GM23338 (cell line): ENCODE measurements at regions not wholly inside any gene's neighbourhood (a gene's known extent, or its start where the extent isn't known, plus 50 kb on each side); places are given as distances from the start of the nearest gene placed in this dataset.

Experiments
- ATAC-seq: fragments of 200-7000 bp; cut with Tn5 transposase; 3 replicates; pipeline ENCODE4 v1.9.1; 2020
- DNase-seq: peaks from one replicate; pipeline ENCODE4 v3.0.0-alpha.2; 2015; ENCODE audit warnings: low spot score
- H2AFZ ChIP-seq: fragments of 200-600 bp; sonication (generic); 2 replicates; pipeline ENCODE4 v1.8.0; 2016; ENCODE audit warnings: antibody characterized with exemption, mild to moderate bottlenecking, moderate library complexity
- H3F3A ChIP-seq: fragments of 200-600 bp; sonication (generic); replicated peaks from 2 replicates; pipeline ENCODE4 v1.8.0; 2017; ENCODE audit warnings: antibody characterized with exemption, mixed run types, low read depth
- H3K27ac ChIP-seq: fragments of 200-600 bp; sonication (generic); 2 replicates; pipeline ENCODE4 v1.6.1; 2016; ENCODE audit warnings: low read depth
- H3K27me3 ChIP-seq: fragments of 200-600 bp; sonication (generic); 2 replicates; pipeline ENCODE4 v1.8.0; 2016; ENCODE audit warnings: mild to moderate bottlenecking, mixed run types, moderate library complexity; ENCODE audit not compliant: insufficient read depth
- H3K36me3 ChIP-seq: fragments of 200-600 bp; sonication (generic); 2 replicates; pipeline ENCODE4 v1.8.0; 2016; ENCODE audit warnings: mild to moderate bottlenecking; ENCODE audit not compliant: insufficient read depth
- H3K4me1 ChIP-seq: fragments of 200-600 bp; sonication (generic); 2 replicates; pipeline ENCODE4 v1.8.0; 2016; ENCODE audit warnings: mild to moderate bottlenecking, moderate library complexity; ENCODE audit not compliant: insufficient read depth
- H3K4me2 ChIP-seq: fragments of 200-600 bp; sonication (generic); 2 replicates; pipeline ENCODE4 v1.7.1; 2017; ENCODE audit warnings: mixed run types
- H3K4me3 ChIP-seq: fragments of 200-600 bp; sonication (generic); 2 replicates; pipeline ENCODE4 v1.6.1; 2016; ENCODE audit warnings: mixed run types
- H3K79me2 ChIP-seq: fragments of 200-600 bp; sonication (generic); replicated peaks from 2 replicates; pipeline ENCODE4 v1.8.0; 2017; ENCODE audit warnings: mild to moderate bottlenecking; ENCODE audit not compliant: insufficient read depth
- H3K9me2 ChIP-seq: fragments of 200-600 bp; sonication (generic); 2 replicates; pipeline ENCODE4 v1.8.0; 2017; ENCODE audit not compliant: insufficient read depth
- H4K20me1 ChIP-seq: fragments of 200-600 bp; sonication (generic); replicated peaks from 2 replicates; pipeline ENCODE4 v1.8.0; 2017; ENCODE audit warnings: mild to moderate bottlenecking; ENCODE audit not compliant: insufficient read depth
- H3K27ac Mint-ChIP-seq: 2 replicates; pipeline ENCODE4 v1.8.0; 2020; ENCODE audit warnings: inconsistent platforms, mild to moderate bottlenecking, moderate library complexity, mixed read lengths
- H3K27me3 Mint-ChIP-seq: 3 replicates; pipeline ENCODE4 v1.8.0; 2022; ENCODE audit warnings: low read depth, mild to moderate bottlenecking, moderate library complexity, mixed read lengths, inconsistent platforms; ENCODE audit not compliant: insufficient read depth, poor library complexity
- H3K36me3 Mint-ChIP-seq: 3 replicates; pipeline ENCODE4 v1.8.0; 2021; ENCODE audit warnings: low read depth, mild to moderate bottlenecking, inconsistent platforms, moderate library complexity, mixed read lengths
- H3K4me1 Mint-ChIP-seq: 3 replicates; pipeline ENCODE4 v1.8.0; 2020; ENCODE audit warnings: mild to moderate bottlenecking, inconsistent platforms, mixed read lengths
- H3K4me3 Mint-ChIP-seq: 3 replicates; pipeline ENCODE4 v1.8.0; 2021; ENCODE audit warnings: moderate library complexity, mild to moderate bottlenecking, inconsistent platforms, mixed read lengths
- H3K9me3 Mint-ChIP-seq: 3 replicates; pipeline ENCODE4 v1.8.0; 2020; ENCODE audit warnings: moderate library complexity, mild to moderate bottlenecking, inconsistent platforms, mixed read lengths
- CTCF ChIP-seq, 2 experiments: fragments of 200-600 bp in 1 of 2; sonication (generic) in 1 of 2; conservative IDR thresholded peaks; 2 replicates each; pipeline versions ENCODE4 v1.5.1 to v1.6.1; 2016 to 2017; ENCODE audit warnings: antibody characterized with exemption in 2 of 2, low read depth in 2 of 2, mild to moderate bottlenecking in 2 of 2, moderate library complexity in 1 of 2
- ETS1 ChIP-seq: IDR thresholded peaks from 2 replicates; pipeline ENCODE4 v1.6.1; 2016; ENCODE audit warnings: antibody characterized with exemption
- EZH2 ChIP-seq: fragments of 200-600 bp; sonication (generic); IDR thresholded peaks from one replicate; pipeline ENCODE4 v1.8.0; 2017; ENCODE audit warnings: antibody characterized with exemption, mild to moderate bottlenecking, low read depth; ENCODE audit not compliant: unreplicated experiment
- EZH2phosphoT487 ChIP-seq: fragments of 200-600 bp; sonication (generic); IDR thresholded peaks from one replicate; pipeline ENCODE4 v1.8.1; 2018; ENCODE audit warnings: antibody characterized with exemption; ENCODE audit not compliant: unreplicated experiment
- JUNB ChIP-seq: IDR thresholded peaks from one replicate; pipeline ENCODE4 v1.6.1; 2016; ENCODE audit warnings: antibody characterized with exemption; ENCODE audit not compliant: unreplicated experiment
- NANOG ChIP-seq: IDR thresholded peaks from 2 replicates; pipeline ENCODE4 v1.6.1; 2016; ENCODE audit warnings: antibody characterized with exemption, borderline replicate concordance
- REST ChIP-seq: IDR thresholded peaks from one replicate; pipeline ENCODE4 v1.6.1; 2018; ENCODE audit warnings: antibody characterized with exemption; ENCODE audit not compliant: unreplicated experiment
- STAT1 ChIP-seq: IDR thresholded peaks from one replicate; pipeline ENCODE4 v1.6.1; 2016; ENCODE audit warnings: antibody characterized with exemption; ENCODE audit not compliant: unreplicated experiment
- ZNF114 ChIP-seq: fragments of 250-450 bp; sonication (Bioruptor Pico); IDR thresholded peaks from 2 replicates; pipeline ENCODE4 v1.5.0; 2020; ENCODE audit warnings: mild to moderate bottlenecking, moderate library complexity
- ZNF331 ChIP-seq: fragments of 250-450 bp; sonication (Bioruptor Pico); IDR thresholded peaks from 2 replicates; pipeline ENCODE4 v1.5.0; 2020; ENCODE audit warnings: low read depth, mild to moderate bottlenecking, moderate library complexity
- ZNF462 ChIP-seq: fragments of 250-450 bp; sonication (Bioruptor Pico); IDR thresholded peaks from 2 replicates; pipeline ENCODE4 v1.5.0; 2020; ENCODE audit warnings: mild to moderate bottlenecking, moderate library complexity

- H3K79me2 ChIP-seq = peaks cover 49% of the 10 kb centered on the region
- no peak overlapping the region for H3K27ac ChIP-seq
- peaks cover 15% of the 10 kb centered on the region for H3K27me3 Mint-ChIP-seq
- H3K9me2 ChIP-seq = no peaks in the 10 kb centered on the region
- H3K27ac Mint-ChIP-seq = no peak overlapping the region
- no peak overlapping the region for H3K4me3 ChIP-seq
- peaks cover 15% of the 10 kb centered on the region; the same call in 1 of the 2 replicates for H3K4me1 ChIP-seq
- H3K27me3 ChIP-seq = no peaks in the 10 kb centered on the region
- peaks cover 30% of the 10 kb centered on the region for H3K36me3 Mint-ChIP-seq
- peaks cover 2% of the 10 kb centered on the region; the same call in 1 of the 2 replicates for H4K20me1 ChIP-seq
- H3K4me2 ChIP-seq = no peak overlapping the region
- H3K9me3 Mint-ChIP-seq = peaks cover 6% of the 10 kb centered on the region; the same call in 2 of the 3 replicates
- ATAC-seq = no peak
- no peak for DNase-seq
- H3K36me3 ChIP-seq = no peaks in the 10 kb centered on the region
- H2AFZ ChIP-seq = no peak overlapping the region
- H3F3A ChIP-seq = no peaks in the 10 kb centered on the region
- H3K4me3 Mint-ChIP-seq = no peak overlapping the region
- no peak for TF ChIP-seq STAT1
- no peak for TF ChIP-seq NANOG
- TF ChIP-seq REST = no peak
- no peak for TF ChIP-seq EZH2phosphoT487
- TF ChIP-seq EZH2 = no peak
- TF ChIP-seq ZNF462 (CRISPR knock-in tag) = no peak
- TF ChIP-seq ZNF114 (CRISPR knock-in tag) = no peak
- TF ChIP-seq ETS1 = no peak
- no peak for TF ChIP-seq ZNF331 (CRISPR knock-in tag)
- TF ChIP-seq CTCF (conservative IDR thresholded peaks at IDR 0.05; ENCODE audit: low read depth in 2 of 2) = no peak
- TF ChIP-seq JUNB = no peak
- peaks cover 41% of the 10 kb centered on the region for H3K4me1 Mint-ChIP-seq
Measured at GRCh38 chr14:89501381-89501780, 84.3 kb upstream of the FOXN3 start.
